Inferior parietal cortex (tissue), 1 donor: ENCODE measurements at regions not wholly inside any gene's neighbourhood (a gene's known extent, or its start where the extent isn't known, plus 50 kb on each side); places are given as distances from the start of the nearest gene placed in this dataset.
"Not testable (repeated sequence)": the region's sequence is repeated elsewhere in the genome, so short reads cannot be mapped to it uniquely, and the experiment has no call there.

Source experiments
- DNase-seq: peaks from one replicate; pipeline ENCODE4 v3.0.0-alpha.2; 2016; ENCODE audit errors: extremely low spot score

DNA sequence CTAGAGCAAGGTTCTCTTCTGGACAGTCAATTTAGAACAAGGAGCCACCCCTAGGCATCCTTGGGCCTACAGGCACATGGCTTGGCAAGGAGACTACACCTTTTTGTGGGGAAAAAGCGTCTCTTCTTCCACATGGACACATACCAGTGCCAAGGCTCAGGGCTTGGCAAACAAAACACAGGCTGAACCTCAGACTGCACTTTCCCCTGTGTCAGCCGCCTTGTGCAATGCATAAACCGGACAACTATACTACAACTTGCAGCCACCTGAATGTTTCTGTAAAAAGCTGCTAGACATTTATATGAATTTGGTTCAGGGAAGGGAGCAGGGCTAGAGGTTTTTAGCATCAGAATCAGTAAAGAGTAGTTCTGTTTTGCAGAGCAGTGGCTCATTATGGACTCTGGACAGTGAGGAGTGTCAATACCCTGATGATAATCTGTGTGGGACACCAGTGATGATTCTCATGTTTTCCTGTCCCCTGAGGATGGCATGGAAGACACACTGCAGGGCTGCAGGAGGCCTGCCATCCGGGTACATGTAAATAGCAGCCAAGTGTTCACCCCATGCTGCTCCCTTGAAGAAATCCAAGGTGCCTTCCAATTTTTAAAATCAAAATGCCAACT lies 118.9 kb downstream of the GATA3 start:
- no peak for DNase-seq

DNA sequence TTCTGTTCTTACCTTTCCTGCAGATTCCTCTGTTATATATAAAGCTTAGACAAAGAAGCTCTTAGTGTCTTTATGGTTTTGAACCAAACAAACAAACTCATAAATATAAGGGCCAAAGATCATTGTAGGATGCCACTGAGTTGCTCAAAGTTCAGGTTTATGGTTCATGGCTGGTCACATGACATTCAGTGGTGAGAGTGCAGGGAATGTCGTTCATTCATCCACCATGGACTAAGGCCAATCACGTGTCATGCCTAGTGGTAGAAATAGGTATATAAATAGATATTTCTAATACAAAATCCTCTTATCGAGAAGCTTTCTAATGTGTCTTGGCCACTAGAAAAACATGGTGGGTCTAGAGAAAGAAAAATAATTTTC lies 119.4 kb downstream of the GATA3 start:
- DNase-seq = no peak

DNA sequence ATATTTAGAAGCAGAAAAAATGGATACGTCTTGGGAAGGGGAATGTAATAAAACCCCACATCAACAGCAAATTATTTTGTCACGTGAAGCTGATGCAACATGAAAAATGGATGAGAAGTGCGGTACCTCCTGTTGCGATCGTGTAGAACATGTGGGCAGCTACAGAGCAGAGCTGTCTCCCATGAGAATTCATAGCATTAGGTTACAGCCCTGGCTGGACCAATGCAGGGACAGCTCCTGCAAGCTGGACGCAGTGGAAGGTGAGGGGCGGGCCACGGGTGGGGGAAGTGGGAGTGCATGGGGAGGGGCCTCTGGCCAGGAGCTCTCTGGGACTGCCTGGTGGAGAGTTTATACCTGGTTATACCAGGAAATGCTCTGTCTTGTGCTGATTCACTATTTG lies 120.3 kb downstream of the GATA3 start:
- no peak for DNase-seq

DNA sequence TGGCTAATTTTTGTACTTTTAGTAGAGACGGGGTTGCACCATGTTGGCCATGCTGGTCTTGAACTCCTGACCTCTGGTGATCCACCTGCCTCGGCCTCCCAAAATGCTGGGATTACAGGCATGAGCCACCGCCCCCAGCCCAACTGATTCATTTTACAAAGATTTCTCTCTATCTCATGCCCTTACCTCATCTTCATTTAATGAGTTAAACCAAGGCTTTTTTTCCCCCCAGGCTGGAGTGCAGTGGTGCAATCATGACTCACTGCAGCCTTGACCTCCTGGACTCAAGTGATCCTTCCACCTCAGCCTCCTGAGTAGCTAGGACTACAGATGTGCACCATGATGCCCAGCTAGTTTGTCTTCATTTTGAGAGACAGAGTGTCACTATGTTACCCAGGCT lies 123.0 kb downstream of the GATA3 start:
- not testable (repeated sequence) for DNase-seq

DNA sequence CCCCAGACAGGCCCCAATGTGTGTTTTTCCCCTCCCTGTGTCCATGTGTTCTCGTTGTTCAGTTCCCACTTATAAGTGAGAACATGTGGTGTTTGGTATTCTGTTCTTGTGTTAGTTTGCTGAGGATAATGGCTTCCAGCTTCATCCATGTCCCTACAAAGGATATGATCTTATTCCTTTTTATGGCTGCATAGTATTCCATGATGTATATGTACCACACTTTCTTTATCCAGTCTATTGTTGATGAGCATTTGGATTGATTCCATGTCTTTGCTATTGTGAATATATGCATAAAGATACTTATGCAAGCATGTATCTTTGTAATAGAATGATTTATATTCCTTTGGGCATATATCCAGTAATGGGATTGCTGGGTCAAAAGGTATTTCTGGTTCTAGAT lies 125.3 kb downstream of the GATA3 start:
- not testable (repeated sequence) for DNase-seq

DNA sequence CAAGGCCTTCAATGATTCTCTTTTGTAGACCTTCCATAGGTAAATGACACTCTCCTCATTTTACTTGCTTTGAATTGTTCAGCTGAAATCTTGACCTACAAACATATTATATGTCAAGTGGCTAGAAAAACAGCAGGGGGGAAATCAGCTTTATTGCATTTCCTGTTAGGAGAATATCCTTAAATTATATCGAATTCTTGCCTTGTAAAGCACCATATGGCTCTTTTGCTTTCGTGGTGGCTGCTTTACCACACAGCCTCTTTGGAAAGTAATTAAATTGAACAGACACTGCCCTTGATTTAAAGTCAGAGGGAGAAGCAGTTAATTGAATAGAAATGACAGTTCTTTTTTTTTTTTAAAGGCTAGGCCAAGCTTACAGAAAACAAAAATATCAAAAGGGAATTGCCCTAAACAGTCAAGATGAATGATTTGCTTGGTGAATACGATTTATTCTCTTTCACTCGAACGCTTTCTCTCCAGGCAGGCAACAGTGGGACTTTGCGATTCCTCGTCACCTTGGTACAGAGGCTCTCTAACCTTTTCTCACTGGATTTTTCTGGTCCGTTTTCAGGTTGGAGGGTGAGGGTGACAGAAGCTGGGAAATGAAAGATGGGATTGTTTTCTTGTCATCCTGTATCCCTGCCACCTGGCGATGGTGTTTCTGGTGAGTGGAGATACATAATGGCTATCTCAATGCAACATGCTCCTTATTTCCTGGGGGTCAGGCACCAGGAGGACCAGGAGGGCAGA lies 126.0 kb downstream of the GATA3 start:
- no peak for DNase-seq

DNA sequence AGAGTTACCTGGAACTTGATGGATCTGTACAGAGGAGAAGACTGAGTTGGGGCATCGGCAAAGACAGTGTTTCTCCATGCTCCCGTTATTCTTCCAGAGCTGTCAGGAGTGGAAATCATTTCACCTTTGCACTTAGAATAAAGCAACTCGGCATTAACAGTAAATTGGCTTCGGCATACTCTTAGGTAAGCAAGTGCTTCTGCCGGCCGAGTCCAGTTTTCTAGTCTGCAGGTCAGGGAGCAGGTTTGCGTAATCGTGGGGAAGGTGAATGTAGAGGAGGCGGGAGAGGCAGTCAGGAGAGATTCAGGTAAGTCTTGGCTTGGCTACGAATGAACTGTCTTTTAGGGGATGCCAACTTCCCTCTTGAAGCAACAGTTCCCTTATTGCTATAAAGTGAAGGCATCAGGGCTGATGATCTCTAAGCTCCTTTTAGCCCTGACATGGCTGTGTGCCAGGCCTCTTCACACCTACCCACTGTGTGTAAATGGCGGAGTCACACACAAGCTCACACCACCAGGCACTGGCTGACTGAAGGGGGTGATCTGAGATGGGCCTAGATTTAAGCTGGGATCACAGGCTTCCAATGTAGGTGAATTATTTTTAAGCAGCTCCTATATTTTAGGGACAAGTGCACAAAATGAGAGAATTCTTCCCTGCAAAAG lies 127.1 kb downstream of the GATA3 start:
- no peak for DNase-seq

DNA sequence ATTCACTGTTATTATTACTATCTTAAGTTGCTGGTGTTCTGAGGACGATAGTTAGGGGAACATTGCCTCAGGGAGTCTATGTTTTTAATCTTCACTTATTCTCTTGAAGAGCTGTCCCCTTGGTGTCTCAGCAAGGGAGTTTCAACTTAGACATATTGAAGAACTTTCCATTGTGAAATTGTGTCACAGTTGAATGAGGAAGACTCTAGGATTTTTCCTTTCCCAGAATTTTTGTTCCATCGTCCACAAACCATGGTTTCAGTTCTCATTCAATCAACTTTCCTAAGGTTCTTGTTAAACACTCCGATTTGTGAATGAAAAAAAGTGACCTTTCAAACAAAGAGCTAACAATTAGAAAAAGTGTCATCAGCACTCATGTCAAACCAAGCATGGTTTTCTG lies 128.3 kb downstream of the GATA3 start:
- no peak for DNase-seq

DNA sequence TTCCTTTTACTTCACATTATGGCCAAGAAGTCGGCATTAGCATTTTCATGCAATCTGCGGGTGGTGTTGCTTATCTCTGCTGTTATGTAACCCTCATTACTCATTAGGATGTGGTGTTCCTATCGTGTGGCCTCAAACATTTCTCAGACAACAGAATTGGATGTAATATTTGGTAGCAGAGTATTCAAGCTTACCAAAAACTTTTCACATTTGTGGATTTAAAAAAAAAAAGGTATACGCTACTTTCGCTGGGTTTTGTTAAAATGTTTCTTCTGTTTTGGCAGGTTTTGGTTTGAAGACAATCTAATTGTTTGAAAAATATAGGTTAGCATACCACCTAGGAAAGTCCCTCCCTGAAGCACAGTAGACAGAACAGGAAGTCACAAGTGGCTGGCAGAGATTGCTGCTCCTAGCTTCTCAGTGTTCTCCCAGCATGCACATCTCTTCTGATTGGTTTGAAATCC lies 128.8 kb downstream of the GATA3 start:
- DNase-seq = no peak

DNA sequence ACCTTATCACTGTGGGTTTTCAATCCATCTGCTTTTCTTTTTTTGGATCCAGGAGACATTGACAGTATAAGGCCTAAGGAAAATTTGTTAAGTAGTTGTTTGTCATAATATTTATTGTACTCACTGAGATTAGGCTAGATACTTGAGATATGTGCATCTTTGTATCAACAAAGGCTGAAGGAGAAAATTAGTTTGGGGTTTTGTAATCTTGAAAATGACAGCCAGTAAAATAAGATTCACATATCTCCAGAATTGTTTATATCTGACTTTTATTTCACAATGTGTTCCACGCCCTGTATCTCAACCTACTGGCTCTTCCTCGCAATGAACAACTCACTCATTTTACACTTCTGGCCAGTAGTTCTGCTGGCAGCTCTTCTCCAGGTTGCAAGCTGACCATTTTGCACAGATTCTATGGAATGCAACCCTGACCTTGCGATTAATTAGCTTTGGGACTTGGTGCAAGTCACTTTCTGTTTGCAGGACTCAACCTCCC lies 132.7 kb downstream of the GATA3 start:
- DNase-seq = no peak

DNA sequence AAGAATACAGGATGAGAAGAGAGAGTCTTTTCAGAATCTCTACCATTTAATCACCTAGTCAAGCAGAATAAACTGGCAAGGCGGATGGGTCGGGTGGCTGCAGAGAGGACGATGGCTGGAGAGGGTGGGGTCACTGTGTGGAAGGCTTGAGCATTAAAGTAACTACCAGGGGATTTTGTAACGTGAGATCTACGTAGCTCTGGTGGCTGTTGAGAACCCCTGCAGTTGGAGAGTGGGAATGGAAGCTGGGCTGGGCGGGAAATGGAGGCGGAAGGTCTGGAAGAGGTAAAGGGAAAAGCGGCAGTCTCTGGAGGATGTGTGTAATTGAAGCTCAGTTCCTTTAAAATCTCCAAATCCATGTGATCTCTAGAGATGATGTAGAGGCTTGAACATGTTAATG lies 135.0 kb downstream of the GATA3 start:
- DNase-seq = no peak

DNA sequence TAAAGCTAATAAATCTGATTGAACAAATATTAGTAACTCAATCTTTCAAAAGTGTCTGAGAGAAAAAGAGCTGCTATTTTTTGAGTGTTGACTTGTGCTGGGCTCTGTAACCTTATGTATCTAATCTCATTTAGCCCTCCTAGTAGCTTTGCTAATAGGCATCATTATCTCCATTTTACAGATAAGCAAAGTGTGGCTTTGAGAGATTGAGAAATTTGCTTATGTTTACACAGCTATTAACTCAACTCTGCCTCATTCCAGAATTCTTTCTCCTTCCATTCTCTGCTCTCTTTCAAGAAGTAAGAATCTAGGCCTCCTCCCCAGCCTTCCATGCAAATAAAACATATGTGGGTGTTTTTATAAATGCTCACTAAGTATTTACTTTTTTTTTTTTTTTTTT lies 137.8 kb downstream of the GATA3 start:
- DNase-seq = no peak

DNA sequence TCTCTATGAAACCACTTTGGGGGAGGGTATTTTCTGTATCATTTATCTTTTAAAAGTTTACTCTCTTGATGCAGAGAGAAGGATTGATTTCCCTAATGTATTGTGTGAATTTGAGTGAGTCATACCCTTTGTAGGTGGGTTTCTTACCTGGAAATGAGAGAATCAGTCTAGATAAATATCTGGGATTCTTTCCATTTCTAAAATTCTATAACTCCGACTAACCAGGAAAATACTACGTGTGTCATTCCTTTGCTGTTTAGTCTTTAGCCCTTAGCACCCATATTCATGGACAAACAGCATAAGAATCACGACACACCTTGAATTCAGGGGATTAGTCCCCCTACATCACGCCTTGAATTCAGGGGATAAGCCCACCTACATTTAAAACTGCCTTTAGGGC lies 139.1 kb downstream of the GATA3 start:
- DNase-seq = no peak

DNA sequence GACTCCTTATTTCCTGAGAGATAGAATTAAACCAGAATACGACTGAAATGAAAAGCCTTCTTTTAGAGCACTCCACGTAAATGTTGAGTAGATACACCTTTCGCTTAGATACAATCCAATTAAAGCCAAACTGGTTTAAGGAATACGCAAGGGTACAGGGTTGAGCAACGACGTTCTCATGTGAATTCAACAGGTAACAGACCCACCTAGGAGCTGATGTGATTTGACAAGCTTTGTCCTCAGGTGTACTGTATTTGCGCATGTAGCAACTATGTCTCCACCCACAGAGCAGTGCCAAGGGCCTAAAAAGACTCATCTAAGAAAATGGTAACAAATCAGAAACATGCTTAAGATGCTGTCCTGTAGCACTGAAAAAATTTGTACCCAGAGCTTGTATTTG lies 139.6 kb downstream of the GATA3 start:
- no peak for DNase-seq

DNA sequence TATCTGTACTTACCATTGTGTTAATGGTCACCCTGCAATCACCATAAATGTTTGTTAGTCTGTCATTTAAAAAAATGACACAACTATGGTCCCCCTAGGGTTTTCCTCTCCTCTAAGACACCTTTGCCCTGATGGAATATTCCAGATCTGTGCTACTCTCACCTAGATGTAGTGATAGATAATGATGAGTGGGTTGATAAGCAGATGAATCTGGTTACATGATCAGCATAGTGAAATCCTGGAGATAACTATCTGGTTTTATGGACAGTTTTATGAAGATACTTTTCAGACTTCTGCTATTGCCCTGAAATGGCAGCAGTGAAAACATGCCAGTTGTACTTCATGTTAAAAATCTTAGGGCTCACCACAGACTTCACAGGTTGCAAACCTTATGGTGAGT lies 152.4 kb downstream of the GATA3 start:
- DNase-seq = no peak

DNA sequence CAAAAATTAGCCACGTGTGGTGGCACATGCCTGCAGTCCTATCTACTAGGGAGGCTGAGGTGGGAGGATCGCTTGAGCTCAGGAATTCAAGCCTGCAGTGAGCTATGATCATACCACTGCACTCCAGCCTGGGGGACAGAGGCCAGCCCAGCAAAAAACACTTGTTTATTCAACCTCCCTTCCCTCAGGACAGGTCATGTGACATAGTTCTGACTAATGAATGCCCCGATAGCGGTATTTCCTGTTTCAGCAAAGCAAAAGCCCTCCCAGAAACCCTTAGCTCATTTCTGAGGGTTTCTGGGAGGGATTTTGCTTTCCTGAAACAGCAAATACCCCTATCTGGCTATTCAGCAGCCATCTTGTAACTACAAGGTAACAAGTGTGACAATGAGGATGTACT lies 157.1 kb downstream of the GATA3 start:
- DNase-seq = no peak

DNA sequence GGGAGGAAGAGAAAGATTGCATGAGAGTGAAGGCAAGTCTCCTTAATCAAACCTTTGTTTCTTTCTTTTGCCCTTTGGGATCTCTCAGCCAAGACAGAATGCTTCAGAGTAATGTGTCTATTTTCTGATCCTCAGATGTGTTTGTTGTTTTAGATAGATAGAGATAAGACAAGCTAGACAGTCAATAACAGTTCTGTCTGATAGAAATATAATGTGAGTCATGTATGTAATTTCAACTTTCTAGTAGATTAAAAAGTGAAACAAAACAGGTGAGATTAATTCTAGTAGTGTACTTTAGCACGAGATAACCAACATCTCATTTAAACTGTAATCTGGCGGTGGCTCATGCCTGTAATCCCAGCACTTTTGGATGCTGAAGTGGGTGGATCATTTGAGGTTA lies 159.2 kb downstream of the GATA3 start:
- no peak for DNase-seq

DNA sequence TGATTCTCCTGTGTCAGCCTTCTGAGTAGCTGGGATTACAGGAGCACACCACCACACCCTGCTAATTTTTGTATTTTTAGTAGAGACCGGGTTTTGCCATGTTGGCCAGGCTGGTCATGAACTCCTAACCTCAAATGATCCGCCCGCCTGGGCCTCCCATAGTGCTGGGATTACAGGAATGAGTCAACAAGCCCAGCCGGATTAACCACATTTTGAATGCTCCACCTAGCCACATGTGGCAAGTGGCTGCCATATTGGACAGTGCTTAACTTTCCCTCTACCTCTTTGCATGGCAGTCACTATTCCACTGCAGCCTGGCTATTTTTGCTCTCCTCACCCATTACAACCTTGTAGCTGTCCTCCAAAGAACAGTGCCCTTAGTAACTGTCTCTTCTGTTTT lies 160.1 kb downstream of the GATA3 start:
- no peak for DNase-seq

DNA sequence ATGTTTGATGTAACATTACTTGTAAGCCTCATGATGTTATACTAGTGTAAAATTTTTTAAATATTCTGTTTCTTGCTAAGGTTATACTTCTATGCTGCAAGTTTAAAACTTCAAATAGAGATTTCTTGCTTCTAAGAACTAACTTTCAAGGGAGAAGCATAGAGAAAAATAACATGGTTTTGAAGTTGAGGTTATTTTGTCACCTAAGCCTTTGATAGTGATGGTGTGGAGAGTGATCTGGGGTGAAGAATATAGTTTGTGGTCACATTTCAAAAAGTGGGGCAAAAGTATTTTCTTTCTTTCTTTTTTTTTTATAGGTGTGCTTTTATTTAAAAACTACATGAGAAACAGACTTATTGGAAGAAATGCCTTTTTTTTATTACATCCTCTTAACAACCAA lies 162.4 kb downstream of the GATA3 start:
- no peak for DNase-seq

DNA sequence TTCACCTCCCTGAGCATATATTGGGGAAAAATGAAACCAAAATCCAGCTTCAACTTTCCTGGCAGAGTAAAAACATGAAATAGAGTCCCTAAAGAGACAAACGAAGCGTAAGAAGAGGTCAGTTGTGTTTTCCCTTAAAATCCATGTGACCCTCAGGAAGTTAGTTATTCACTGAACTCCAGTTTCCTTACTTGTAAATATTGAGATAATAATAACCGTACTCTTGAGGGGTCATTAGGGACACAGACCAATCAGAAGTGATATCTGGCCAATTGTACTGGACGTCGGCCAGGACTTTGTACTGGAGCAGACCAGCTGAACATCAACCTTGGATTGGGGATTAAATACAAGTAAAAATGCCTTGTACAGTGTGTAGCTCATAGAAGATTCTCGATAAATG lies 167.0 kb downstream of the GATA3 start:
- no peak for DNase-seq

DNA sequence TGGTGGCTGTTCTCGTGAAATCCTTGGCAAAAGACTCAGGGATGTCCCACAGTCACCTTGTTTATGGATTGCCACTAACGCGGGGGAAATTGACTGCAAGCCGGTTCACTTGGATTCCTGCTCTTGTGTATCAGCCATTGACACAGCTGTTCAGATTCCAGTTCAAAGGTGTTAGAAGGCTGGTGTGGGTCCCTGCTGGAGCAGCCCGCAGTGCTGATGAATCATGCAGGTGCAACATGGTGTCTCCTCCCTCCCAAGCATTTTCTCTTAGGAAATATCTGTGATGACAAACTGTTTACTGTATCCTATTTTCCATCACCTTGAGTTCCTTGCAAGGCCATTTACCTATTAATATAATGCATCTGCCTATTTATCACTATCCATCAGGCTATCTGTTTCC lies 170.1 kb downstream of the GATA3 start:
- DNase-seq = no peak

DNA sequence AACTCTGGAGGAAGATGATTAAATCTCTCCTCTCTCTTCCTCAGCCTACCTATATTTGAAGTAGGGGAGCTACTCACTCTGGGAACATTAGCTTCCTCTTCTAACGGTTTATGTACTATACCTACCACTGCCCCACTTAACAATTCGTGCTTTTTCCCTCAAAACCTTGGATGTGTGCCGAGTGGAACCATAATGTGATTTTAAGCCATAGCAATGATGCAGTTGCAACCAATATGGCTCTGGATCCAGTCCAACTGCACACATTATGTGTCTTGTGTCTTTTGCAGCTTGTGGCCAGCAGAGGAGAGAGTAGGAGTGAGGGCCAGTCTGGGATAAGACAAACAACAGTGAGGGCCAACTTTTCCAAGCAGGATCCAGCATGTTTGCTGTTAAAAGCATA lies 170.7 kb downstream of the GATA3 start:
- DNase-seq = no peak

DNA sequence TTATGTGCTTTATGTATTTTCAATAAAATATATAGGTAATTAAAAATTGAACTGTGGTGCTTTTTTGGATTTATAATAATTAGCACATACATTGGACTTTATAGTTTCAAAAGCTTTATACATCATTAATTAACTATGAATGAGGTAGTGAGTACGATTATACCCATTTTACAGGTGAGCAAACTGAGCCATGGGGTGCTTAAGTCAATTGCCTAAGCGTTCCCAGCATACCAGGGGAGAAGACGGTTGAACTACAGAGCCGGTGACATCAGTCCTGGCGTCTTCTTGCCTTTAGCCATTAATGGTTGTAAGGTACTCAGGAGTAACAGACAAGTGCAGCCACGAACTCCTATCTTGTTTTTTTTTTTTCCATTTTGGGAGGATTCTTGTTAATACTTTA lies 172.8 kb downstream of the GATA3 start:
- DNase-seq = no peak
